ENCODE measurements at regions not wholly inside any gene's neighbourhood (a gene's known extent, or its start where the extent isn't known, plus 50 kb on each side); places are given as distances from the start of the nearest gene placed in this dataset.

GRCh38 chr1:177648731-177649265, 321.1 kb downstream of the SEC16B start:
- TF ChIP-seq, protein P1, sequence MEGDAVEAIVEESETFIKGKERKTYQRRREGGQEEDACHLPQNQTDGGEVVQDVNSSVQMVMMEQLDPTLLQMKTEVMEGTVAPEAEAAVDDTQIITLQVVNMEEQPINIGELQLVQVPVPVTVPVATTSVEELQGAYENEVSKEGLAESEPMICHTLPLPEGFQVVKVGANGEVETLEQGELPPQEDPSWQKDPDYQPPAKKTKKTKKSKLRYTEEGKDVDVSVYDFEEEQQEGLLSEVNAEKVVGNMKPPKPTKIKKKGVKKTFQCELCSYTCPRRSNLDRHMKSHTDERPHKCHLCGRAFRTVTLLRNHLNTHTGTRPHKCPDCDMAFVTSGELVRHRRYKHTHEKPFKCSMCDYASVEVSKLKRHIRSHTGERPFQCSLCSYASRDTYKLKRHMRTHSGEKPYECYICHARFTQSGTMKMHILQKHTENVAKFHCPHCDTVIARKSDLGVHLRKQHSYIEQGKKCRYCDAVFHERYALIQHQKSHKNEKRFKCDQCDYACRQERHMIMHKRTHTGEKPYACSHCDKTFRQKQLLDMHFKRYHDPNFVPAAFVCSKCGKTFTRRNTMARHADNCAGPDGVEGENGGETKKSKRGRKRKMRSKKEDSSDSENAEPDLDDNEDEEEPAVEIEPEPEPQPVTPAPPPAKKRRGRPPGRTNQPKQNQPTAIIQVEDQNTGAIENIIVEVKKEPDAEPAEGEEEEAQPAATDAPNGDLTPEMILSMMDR (IDR thresholded peaks at IDR 0.05) = no peak

DNA sequence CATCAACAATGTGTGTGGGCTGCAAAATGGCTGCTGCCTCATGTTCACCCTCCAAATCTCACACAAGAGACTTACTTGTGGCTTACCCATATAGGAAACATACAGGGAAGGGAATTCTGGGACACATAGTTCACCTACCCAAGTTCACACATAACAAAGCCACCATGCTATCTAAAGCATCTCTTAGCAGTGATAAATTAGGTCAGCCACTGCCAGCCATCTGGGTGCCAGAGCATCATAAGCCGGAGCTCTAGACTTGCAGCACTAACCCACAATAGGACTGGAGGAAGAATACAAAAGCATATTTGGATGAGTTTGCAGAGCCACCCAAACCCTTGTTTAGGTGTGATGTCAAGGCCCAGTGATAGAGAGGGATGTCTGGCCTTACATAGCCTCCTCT, 321.7 kb downstream of the SEC16B start:
- TF ChIP-seq, protein P1 (IDR thresholded peaks at IDR 0.05) = no peak

DNA sequence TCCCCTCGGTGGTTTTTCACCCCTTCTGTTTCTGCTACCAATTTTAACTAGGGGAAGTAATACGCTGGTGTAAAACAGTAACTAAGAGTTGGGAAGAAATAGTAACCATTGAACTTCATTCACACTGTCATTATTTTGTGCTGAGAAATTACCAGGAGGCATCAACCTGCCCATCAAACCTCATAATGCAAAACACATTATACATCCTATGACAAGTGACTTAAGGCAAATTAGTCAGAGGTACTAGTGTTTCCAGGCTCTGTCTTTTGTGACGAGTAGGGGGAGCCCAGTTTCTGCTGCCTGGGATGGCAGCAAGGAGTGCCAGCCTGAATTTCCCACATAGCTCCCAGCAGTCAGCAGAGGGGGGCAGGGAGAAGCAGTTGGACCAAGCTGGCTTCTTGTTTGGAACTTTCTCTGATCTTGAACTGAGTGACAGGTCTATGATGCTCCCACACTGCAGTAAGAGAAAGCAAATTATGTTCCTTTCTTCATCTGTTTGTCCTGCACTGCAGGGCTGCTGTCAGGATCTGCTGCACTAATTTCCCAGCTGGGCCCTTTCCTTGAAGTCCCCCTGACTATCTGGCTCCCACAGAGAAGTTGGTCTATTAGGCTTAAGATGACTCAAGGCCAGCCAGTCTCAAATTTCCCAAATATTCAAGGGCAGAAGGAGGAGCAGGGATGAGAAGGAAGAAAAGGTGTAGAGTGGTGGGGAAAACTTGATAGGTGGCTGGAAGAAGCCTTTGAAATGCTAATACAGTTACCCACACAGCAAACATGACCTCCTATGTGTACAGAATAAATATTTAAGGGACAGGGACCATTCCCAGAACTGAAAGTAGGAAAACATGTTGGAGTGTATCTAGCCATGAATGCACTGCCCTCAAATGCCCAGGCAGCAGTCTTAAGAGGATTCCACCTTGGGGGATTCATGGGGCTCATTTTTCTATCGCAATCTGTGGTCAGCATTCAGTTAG, 322.8 kb downstream of the SEC16B start:
- TF ChIP-seq, protein P1 (IDR thresholded peaks at IDR 0.05) = no peak

DNA sequence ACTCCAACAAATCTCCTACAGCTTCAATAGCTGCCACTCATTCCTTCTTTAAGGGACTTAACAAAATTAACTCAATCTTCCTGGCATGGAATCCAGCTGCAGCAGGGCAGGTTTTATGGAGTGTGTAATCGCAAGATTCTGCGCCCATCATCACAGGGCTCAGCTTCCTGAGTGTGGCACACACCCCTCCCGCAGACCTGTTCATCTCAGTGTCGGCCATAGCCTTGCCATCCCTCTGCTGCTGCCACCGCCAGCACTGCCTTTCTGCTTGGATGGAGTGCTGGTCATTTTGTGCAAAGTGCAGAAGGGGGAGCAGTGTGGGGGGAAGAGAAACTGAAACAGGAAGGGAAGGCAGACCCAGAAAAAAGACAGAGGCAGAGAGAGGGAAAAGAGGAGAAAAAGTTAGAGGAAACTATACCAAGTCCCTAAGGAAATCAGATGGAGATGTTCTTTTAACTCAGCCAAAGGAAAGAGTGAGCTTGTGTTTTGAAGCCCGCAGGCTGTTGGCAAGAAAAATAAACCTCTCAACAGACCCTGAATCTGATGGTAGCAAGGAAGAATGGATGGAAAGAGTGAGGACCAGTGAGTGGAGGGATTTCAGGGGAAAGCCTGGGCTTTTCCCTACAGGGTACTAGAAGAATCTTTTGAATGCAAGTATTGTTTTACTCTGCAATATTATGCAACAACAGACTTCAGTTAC, 324.2 kb downstream of the SEC16B start:
- TF ChIP-seq, protein P1 (IDR thresholded peaks at IDR 0.05) = no peak

DNA sequence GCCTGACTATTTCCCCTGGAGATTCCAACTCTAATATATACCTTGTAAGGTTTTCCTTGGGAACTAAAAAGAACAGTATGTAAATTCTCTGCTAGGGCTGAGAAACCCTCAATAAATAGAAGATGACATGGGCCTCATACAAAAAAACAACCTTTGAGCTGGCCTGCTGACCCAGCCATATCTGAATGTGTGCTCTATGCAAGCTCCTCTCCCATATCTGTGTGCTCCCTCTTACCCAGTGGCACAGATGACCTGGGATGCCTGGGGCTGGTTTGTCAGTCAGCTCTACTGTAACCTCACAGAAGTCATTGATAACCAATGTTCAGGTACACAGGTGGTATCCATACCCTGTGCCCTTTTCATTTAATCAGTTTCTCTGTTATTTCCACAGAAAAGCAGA, 329.2 kb downstream of the SEC16B start:
- TF ChIP-seq, protein P1 (IDR thresholded peaks at IDR 0.05) = no peak

GRCh38 chr1:177632923-177633615, 336.8 kb downstream of the SEC16B start:
- TF ChIP-seq, protein P1 (IDR thresholded peaks at IDR 0.05) = no peak

GRCh38 chr1:177631770-177632169, 338.1 kb downstream of the SEC16B start:
- TF ChIP-seq, protein P1 (IDR thresholded peaks at IDR 0.05) = 0 out of 2 replicates have a peak, but pooled peaks have one; percentile 12

All from LNCAP (cell line).